HEK293 (cell line): ENCODE measurements at regions not wholly inside any gene's neighbourhood (a gene's known extent, or its start where the extent isn't known, plus 50 kb on each side); places are given as distances from the start of the nearest gene placed in this dataset.
"Not testable (repeated sequence)": the region's sequence is repeated elsewhere in the genome, so short reads cannot be mapped to it uniquely, and the experiment has no call there.

ENCODE experiments used
- ATF2 ChIP-seq: fragments of 450-650 bp; formaldehyde crosslinking; IDR thresholded peaks from 2 replicates; pipeline ENCODE4 v1.5.1; 2016; ENCODE audit warnings: missing biosample characterization, missing genetic modification characterization, low read depth
- CTCF ChIP-seq: fragments of 450-650 bp; formaldehyde crosslinking; IDR thresholded peaks from 2 replicates; pipeline ENCODE4 v1.5.1; 2016; ENCODE audit warnings: missing biosample characterization, missing genetic modification characterization
- KLF7 ChIP-seq: fragments of 450-650 bp; formaldehyde crosslinking; IDR thresholded peaks from 2 replicates; pipeline ENCODE4 v1.5.1; 2016; ENCODE audit warnings: missing biosample characterization, missing genetic modification characterization, borderline replicate concordance
- OVOL3 ChIP-seq: fragments of 450-650 bp; formaldehyde crosslinking; IDR thresholded peaks from 2 replicates; pipeline ENCODE4 v1.5.1; 2016; ENCODE audit warnings: missing biosample characterization, missing genetic modification characterization
- PRDM6 ChIP-seq: fragments of 450-650 bp; formaldehyde crosslinking; IDR thresholded peaks from 2 replicates; pipeline ENCODE4 v1.5.1; 2017; ENCODE audit warnings: missing biosample characterization, missing genetic modification characterization
- SALL2 ChIP-seq: fragments of 450-650 bp; formaldehyde crosslinking; IDR thresholded peaks from 2 replicates; pipeline ENCODE4 v1.5.0; 2017; ENCODE audit warnings: missing biosample characterization, mild to moderate bottlenecking, missing genetic modification characterization, borderline replicate concordance
- TCF7L2 ChIP-seq: IDR thresholded peaks from 2 replicates; pipeline ENCODE4 v1.6.1; 2011; ENCODE audit warnings: low read depth, mild to moderate bottlenecking, inconsistent platforms, low read length, moderate library complexity, borderline replicate concordance
- ZFP3 ChIP-seq: fragments of 450-650 bp; formaldehyde crosslinking; IDR thresholded peaks from 2 replicates; pipeline ENCODE4 v1.5.1; 2016; ENCODE audit warnings: low read depth, missing biosample characterization, missing genetic modification characterization
- ZIC2 ChIP-seq: fragments of 450-650 bp; formaldehyde crosslinking; IDR thresholded peaks from 2 replicates; pipeline ENCODE4 v1.5.1; 2016; ENCODE audit warnings: missing biosample characterization, missing genetic modification characterization
- ZNF133 ChIP-seq: fragments of 450-650 bp; formaldehyde crosslinking; IDR thresholded peaks from 2 replicates; pipeline ENCODE4 v1.5.1; 2016; ENCODE audit warnings: missing biosample characterization, missing genetic modification characterization
- ZNF24 ChIP-seq: fragments of 450-650 bp; formaldehyde crosslinking; IDR thresholded peaks from 2 replicates; pipeline ENCODE4 v1.5.1; 2016; ENCODE audit warnings: missing biosample characterization, missing genetic modification characterization
- ZNF704 ChIP-seq: fragments of 450-650 bp; formaldehyde crosslinking; IDR thresholded peaks from 2 replicates; pipeline ENCODE4 v1.5.1; 2016; ENCODE audit warnings: missing biosample characterization, missing genetic modification characterization
- ZNF843 ChIP-seq: fragments of 450-650 bp; formaldehyde crosslinking; IDR thresholded peaks from 2 replicates; pipeline ENCODE4 v1.5.1; 2016; ENCODE audit warnings: missing biosample characterization, missing genetic modification characterization

GRCh38 chr3:72609114-72609513 lies 239.1 kb downstream of the SHQ1 start:
- TF ChIP-seq CTCF (tag by site-specific recombination); ZFP3 (tag by site-specific recombination); PRDM6 (tag by site-specific recombination); ATF2; ZNF843 (tag by site-specific recombination); ZNF133; OVOL3 (tag by site-specific recombination); TCF7L2; KLF7 (tag by site-specific recombination); ZIC2 (tag by site-specific recombination); SALL2; ZNF704 (tag by site-specific recombination); ZNF24 (tag by site-specific recombination): not testable (repeated sequence)
